Fibroblast of lung (primary cell): ENCODE measurements at regions not wholly inside any gene's neighbourhood (a gene's known extent, or its start where the extent isn't known, plus 50 kb on each side); places are given as distances from the start of the nearest gene placed in this dataset.

Source experiments
- CTCF ChIP-seq, 2 donors: IDR thresholded peaks in 1 of 2; conservative IDR thresholded peaks in 1 of 2; 1 replicate in 1 of 2; 2 replicates in 1 of 2; pipeline ENCODE4 v1.5.1; 2011 to 2012; ENCODE audit warnings: low read length in 2 of 2, control low read depth in 1 of 2, inconsistent platforms in 1 of 2, low read depth in 1 of 2, mild to moderate bottlenecking in 1 of 2
- EZH2 ChIP-seq: IDR thresholded peaks from 2 replicates; pipeline ENCODE4 v1.5.1; 2012; ENCODE audit warnings: low read length, control low read depth, mild to moderate bottlenecking; ENCODE audit errors: missing control alignments

GRCh38 chr16:24624102-24624501, 84.7 kb downstream of the RBBP6 start:
- TF ChIP-seq CTCF (conservative IDR thresholded peaks at IDR 0.05 in 1 of 2, IDR thresholded peaks at IDR 0.05 in 1 of 2; ENCODE audit: low read depth in 1 of 2, low read length in 2 of 2): no peak
- no peak for TF ChIP-seq EZH2
